HG03469 (cell line): ENCODE measurements at regions not wholly inside any gene's neighbourhood (a gene's known extent, or its start where the extent isn't known, plus 50 kb on each side); places are given as distances from the start of the nearest gene placed in this dataset.

Source experiments
- ATAC-seq: cut with Tn5 transposase; IDR thresholded peaks from one replicate; pipeline ENCODE4 v1.9.1; 2021; ENCODE audit warnings: mild to moderate bottlenecking, moderate library complexity, moderate number of reproducible peaks; ENCODE audit not compliant: unreplicated experiment

GRCh38 chr2:64848363-64848762 lies 140.8 kb upstream of the SLC1A4 start:
- ATAC-seq: no peak

GRCh38 chr2:64848945-64849344 lies 140.3 kb upstream of the SLC1A4 start:
- ATAC-seq: no peak

GRCh38 chr2:64850642-64851041 lies 138.6 kb upstream of the SLC1A4 start:
- no peak for ATAC-seq

- ATAC-seq: no peak
Observed at GRCh38 chr2:64852771-64853241, 136.4 kb upstream of the SLC1A4 start.

GRCh38 chr2:64853306-64853705 lies 135.9 kb upstream of the SLC1A4 start:
- no peak for ATAC-seq

GRCh38 chr2:64853894-64854293 lies 135.3 kb upstream of the SLC1A4 start:
- ATAC-seq: no peak

- no peak for ATAC-seq
Observed at GRCh38 chr2:64854773-64855237, 134.4 kb upstream of the SLC1A4 start.

- no peak for ATAC-seq
Observed at GRCh38 chr2:64857581-64858471, 131.4 kb upstream of the SLC1A4 start.

- no peak for ATAC-seq
Observed at GRCh38 chr2:64858541-64859311, 130.5 kb upstream of the SLC1A4 start.

- no peak for ATAC-seq
Observed at GRCh38 chr2:64859312-64860212, 129.6 kb upstream of the SLC1A4 start.

- ATAC-seq: no peak
Observed at GRCh38 chr2:64860276-64860885, 128.8 kb upstream of the SLC1A4 start.

- no peak for ATAC-seq
Observed at GRCh38 chr2:64860936-64861335, 128.3 kb upstream of the SLC1A4 start.

GRCh38 chr2:64861452-64862397 lies 127.5 kb upstream of the SLC1A4 start:
- no peak for ATAC-seq

GRCh38 chr2:64862623-64863022 lies 126.6 kb upstream of the SLC1A4 start:
- no peak for ATAC-seq

- ATAC-seq: no peak
Observed at GRCh38 chr2:64863097-64863820, 125.9 kb upstream of the SLC1A4 start.

- no peak for ATAC-seq
Observed at GRCh38 chr2:64865073-64865830, 123.9 kb upstream of the SLC1A4 start.

GRCh38 chr2:64865831-64866345 lies 123.3 kb upstream of the SLC1A4 start:
- no peak for ATAC-seq

- ATAC-seq: no peak
Observed at GRCh38 chr2:64866797-64867196, 122.4 kb upstream of the SLC1A4 start.
